Keratinocyte (primary cell): ENCODE measurements at regions not wholly inside any gene's neighbourhood (a gene's known extent, or its start where the extent isn't known, plus 50 kb on each side); places are given as distances from the start of the nearest gene placed in this dataset.

Source experiments
- EZH2 ChIP-seq: IDR thresholded peaks from one replicate; pipeline ENCODE4 v1.6.1; 2012; ENCODE audit warnings: inconsistent platforms, mild to moderate bottlenecking, low read length, moderate library complexity
- TF ChIP-seq, protein P1 (sequence below), 3 experiments: IDR thresholded peaks in 1 of 3; conservative IDR thresholded peaks in 1 of 3; optimal IDR thresholded peaks in 1 of 3; 2 replicates in 2 of 3; 3 replicates in 1 of 3; pipeline versions ENCODE3 to v1.5.1; 2011; ENCODE audit warnings: low read length in 3 of 3, mild to moderate bottlenecking in 3 of 3, moderate library complexity in 2 of 3, control low read depth in 1 of 3, inconsistent platforms in 1 of 3; ENCODE audit not compliant: insufficient read depth in 2 of 3; ENCODE audit errors: extremely low read depth in 1 of 3

GRCh38 chr1:19015476-19015875 is 59.0 kb upstream of the IFFO2 start:
- TF ChIP-seq, protein P1, sequence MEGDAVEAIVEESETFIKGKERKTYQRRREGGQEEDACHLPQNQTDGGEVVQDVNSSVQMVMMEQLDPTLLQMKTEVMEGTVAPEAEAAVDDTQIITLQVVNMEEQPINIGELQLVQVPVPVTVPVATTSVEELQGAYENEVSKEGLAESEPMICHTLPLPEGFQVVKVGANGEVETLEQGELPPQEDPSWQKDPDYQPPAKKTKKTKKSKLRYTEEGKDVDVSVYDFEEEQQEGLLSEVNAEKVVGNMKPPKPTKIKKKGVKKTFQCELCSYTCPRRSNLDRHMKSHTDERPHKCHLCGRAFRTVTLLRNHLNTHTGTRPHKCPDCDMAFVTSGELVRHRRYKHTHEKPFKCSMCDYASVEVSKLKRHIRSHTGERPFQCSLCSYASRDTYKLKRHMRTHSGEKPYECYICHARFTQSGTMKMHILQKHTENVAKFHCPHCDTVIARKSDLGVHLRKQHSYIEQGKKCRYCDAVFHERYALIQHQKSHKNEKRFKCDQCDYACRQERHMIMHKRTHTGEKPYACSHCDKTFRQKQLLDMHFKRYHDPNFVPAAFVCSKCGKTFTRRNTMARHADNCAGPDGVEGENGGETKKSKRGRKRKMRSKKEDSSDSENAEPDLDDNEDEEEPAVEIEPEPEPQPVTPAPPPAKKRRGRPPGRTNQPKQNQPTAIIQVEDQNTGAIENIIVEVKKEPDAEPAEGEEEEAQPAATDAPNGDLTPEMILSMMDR (optimal IDR thresholded peaks at IDR 0.05 in 1 of 3, IDR thresholded peaks at IDR 0.05 in 1 of 3, conservative IDR thresholded peaks at IDR 0.05 in 1 of 3; ENCODE audit: extremely low read depth in 1 of 3, insufficient read depth in 2 of 3, low read length in 3 of 3) = no peak
- TF ChIP-seq EZH2 = no peak
